Naive thymus-derived CD8-positive, alpha-beta T cell (primary cell): ENCODE measurements at regions not wholly inside any gene's neighbourhood (a gene's known extent, or its start where the extent isn't known, plus 50 kb on each side); places are given as distances from the start of the nearest gene placed in this dataset.
"Not testable (repeated sequence)": the region's sequence is repeated elsewhere in the genome, so short reads cannot be mapped to it uniquely, and the experiment has no call there.

Experiments
- ATAC-seq, 2 donors: fragments of 150-1000 bp; cut with Tn5 transposase in 1 of 2; sonication (Bioruptor Pico), chemical (Tn5 transposase) in 1 of 2; 1 replicate in 1 of 2; 2 replicates in 1 of 2; pipeline ENCODE4 v1.10.0; 2021; ENCODE audit warnings: mild to moderate bottlenecking in 2 of 2, moderate library complexity in 2 of 2
- POLR2A ChIA-PET: fragments of 350-600 bp; sonication (Branson Sonifier 250); formaldehyde crosslinking; loops from one replicate; lab custom pipeline; 2021; ENCODE audit warnings: antibody characterized with exemption; lab: Charles Lee
- DNase-seq, 10 donors: peaks; one replicate each; pipeline versions ENCODE4 v3.0.0 to v3.0.0-alpha.2; 2020 to 2022
- H3K27ac Mint-ChIP-seq, 10 donors: one replicate each; pipeline ENCODE4 v1.8.0; 2020 to 2022; ENCODE audit warnings: mild to moderate bottlenecking in 10 of 10, mixed read lengths in 10 of 10, moderate library complexity in 4 of 10, inconsistent platforms in 1 of 10
- H3K27me3 Mint-ChIP-seq, 5 donors: one replicate each; pipeline ENCODE4 v1.8.0; 2021 to 2022; ENCODE audit warnings: mixed read lengths in 5 of 5
- H3K36me3 Mint-ChIP-seq, 3 donors: one replicate each; pipeline ENCODE4 v1.8.0; 2020 to 2022; ENCODE audit warnings: mixed read lengths in 3 of 3, mild to moderate bottlenecking in 2 of 3, inconsistent platforms in 1 of 3
- H3K4me1 Mint-ChIP-seq, 4 donors: one replicate each; pipeline ENCODE4 v1.8.0; 2021 to 2022; ENCODE audit warnings: mixed read lengths in 4 of 4
- H3K4me3 Mint-ChIP-seq, 10 donors: one replicate each; pipeline ENCODE4 v1.8.0; 2020 to 2022; ENCODE audit warnings: mild to moderate bottlenecking in 10 of 10, mixed read lengths in 10 of 10, moderate library complexity in 6 of 10, inconsistent platforms in 1 of 10
- H3K9me3 Mint-ChIP-seq, 9 donors: one replicate each; pipeline ENCODE4 v1.8.0; 2020 to 2022; ENCODE audit warnings: mixed read lengths in 9 of 9, mild to moderate bottlenecking in 3 of 9, inconsistent platforms in 1 of 9, moderate library complexity in 1 of 9

DNA sequence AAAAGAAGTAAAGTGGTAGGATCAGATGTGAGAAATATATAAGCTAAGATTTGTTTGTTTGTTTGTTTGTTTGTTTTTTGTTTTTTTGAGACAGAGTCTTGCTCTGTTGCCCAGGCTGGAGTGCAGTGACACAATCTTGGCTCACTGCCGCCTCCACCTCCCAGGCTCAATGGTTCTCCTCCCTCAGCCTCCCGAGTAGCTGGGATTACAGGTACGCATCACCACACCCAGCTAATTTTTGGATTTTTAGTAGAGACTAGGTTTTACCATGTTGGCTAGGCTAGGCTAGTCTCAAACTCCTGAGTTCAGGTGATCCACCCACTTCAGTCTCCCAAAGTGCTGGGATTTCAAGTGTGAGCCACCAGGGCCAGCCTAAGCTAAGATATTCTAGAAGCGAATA lies 4817.1 kb upstream of the OR11H1 start:
- H3K27me3 Mint-ChIP-seq, POLR2A ChIA-PET, DNase-seq, H3K27ac Mint-ChIP-seq, H3K4me3 Mint-ChIP-seq, H3K4me1 Mint-ChIP-seq, ATAC-seq: not testable (repeated sequence)
- H3K9me3 Mint-ChIP-seq, result peaks cover 23 to 47% (median 32%) of the 10 kb centered on the region in 9 donors
- peaks cover 0 to 29% (median 0%) of the 10 kb centered on the region in 3 donors for H3K36me3 Mint-ChIP-seq

DNA sequence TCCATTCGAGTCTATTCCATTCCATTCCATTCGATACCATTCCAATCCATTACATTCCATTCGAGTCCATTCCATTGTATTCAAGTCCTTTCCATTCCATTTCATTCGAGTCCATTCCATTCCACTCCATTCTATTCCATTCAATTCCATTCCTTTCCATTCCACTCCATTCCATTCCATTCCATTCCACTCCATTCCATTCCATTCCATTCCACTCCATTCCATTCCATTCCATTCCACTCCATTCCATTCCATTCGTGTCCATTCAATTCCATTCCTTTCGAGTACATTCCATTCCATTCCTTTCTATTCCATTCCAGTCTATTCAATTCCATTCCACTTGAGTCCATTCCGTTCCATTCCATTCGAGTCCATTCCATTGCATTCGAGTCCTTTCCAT lies 4805.2 kb upstream of the OR11H1 start:
- H3K4me3 Mint-ChIP-seq, H3K27ac Mint-ChIP-seq, POLR2A ChIA-PET, ATAC-seq, DNase-seq, H3K27me3 Mint-ChIP-seq: not testable (repeated sequence)
- Mint-ChIP-seq H3K4me1 (peaks cover 0 to 17% (median 0%) of the 10 kb centered on the region in 4 donors), H3K9me3 (peaks cover 41 to 98% (median 85%) of the 10 kb centered on the region in 9 donors), H3K36me3 (peaks cover 2 to 70% (median 6%) of the 10 kb centered on the region in 3 donors)

DNA sequence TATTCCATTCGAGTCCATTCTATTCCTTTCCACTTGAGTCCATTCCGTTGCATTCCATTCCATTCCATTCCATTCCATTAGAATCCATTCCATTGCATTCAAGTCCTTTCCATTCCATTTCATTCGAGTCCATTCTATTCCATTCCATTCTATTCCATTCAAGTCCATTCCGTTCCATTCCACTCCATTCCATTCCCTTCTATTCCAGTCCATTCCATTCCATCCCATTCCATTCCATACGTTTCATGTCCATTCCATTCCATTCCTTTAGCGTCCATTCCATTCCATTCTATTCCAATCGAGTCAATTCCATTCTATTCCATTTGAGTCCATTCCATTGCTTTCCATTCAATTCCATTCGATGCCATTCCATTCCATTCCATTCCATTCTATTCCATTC lies 4804.0 kb upstream of the OR11H1 start:
- Mint-ChIP-seq H3K9me3 (peaks cover 50 to 98% (median 85%) of the 10 kb centered on the region in 9 donors), H3K36me3 (peaks cover 2 to 79% (median 7%) of the 10 kb centered on the region in 3 donors), H3K4me1 (peaks cover 0 to 19% (median 0%) of the 10 kb centered on the region in 4 donors)
- H3K27ac Mint-ChIP-seq, DNase-seq, ATAC-seq, H3K27me3 Mint-ChIP-seq, POLR2A ChIA-PET, H3K4me3 Mint-ChIP-seq: not testable (repeated sequence)

DNA sequence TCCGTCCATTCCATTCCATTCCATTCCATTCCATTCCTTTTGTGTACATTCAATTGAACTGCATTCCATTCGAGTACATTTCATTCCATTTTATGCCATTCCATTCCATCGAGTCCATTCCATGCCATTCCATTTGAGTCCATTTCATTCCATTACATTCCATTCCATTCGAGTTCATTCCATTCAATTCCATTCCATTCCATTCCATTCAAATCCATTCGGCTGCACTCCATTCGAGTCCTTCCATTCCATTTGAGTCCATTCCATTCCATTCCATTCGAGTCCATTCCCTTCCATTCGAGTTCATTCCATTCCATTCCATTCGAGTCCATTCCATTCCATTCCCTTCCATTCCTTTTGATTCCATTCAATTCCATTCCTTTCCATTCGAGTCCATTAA lies 4800.6 kb upstream of the OR11H1 start:
- peaks cover 56 to 98% (median 78%) of the 10 kb centered on the region in 9 donors for H3K9me3 Mint-ChIP-seq
- no peak for ATAC-seq
- no peak overlapping the region for H3K4me3 Mint-ChIP-seq
- H3K27me3 Mint-ChIP-seq, result no peaks in the 10 kb centered on the region
- no peak for DNase-seq
- peaks cover 0 to 20% (median 0%) of the 10 kb centered on the region in 4 donors for H3K4me1 Mint-ChIP-seq
- H3K36me3 Mint-ChIP-seq, result peaks cover 2 to 79% (median 10%) of the 10 kb centered on the region in 3 donors
- POLR2A ChIA-PET, result no interaction called here
- H3K27ac Mint-ChIP-seq, result no peak overlapping the region

GRCh38 chr22:10729979-10730378 lies 4798.0 kb upstream of the OR11H1 start:
- ATAC-seq, POLR2A ChIA-PET: not testable (repeated sequence)
- peaks cover 0 to 16% (median 0%) of the 10 kb centered on the region in 4 donors for H3K4me1 Mint-ChIP-seq

DNA sequence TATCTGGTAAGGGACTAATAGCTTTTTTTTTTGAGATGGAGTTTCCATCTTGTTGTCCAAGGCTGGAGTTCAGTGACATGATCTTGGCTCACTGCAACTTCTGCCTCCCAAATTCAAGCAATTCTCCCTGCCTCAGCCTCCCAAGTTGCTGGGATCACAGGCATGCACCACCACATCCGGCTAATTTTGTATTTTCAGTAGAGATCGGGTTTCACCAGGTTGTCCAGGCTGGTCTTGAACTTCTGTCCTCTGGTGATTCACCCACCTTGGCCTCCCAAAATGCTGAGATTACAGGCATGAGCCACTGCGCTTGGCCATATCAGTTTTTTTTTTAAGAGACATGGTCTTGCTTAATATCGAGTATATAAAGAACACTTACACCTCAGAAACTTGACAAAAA lies 4797.3 kb upstream of the OR11H1 start:
- H3K4me3 Mint-ChIP-seq, H3K27ac Mint-ChIP-seq, POLR2A ChIA-PET, H3K27me3 Mint-ChIP-seq, ATAC-seq, DNase-seq: not testable (repeated sequence)
- H3K4me1 Mint-ChIP-seq, result peaks cover 0 to 16% (median 0%) of the 10 kb centered on the region in 4 donors
- H3K9me3 Mint-ChIP-seq, result peaks cover 48 to 85% (median 63%) of the 10 kb centered on the region in 9 donors
- H3K36me3 Mint-ChIP-seq, result peaks cover 0 to 62% (median 10%) of the 10 kb centered on the region in 3 donors

More at GRCh38 chr22:10729979-10730378, 4798.0 kb upstream of the OR11H1 start:
- not testable (repeated sequence) for H3K4me3 Mint-ChIP-seq, H3K27me3 Mint-ChIP-seq, DNase-seq, H3K27ac Mint-ChIP-seq
- Mint-ChIP-seq H3K9me3 (peaks cover 46 to 86% (median 61%) of the 10 kb centered on the region in 9 donors), H3K36me3 (peaks cover 0 to 64% (median 10%) of the 10 kb centered on the region in 3 donors)

- peaks cover 0 to 60% (median 10%) of the 10 kb centered on the region in 3 donors for H3K36me3 Mint-ChIP-seq
- ATAC-seq, H3K4me3 Mint-ChIP-seq, H3K27me3 Mint-ChIP-seq, POLR2A ChIA-PET, H3K27ac Mint-ChIP-seq, DNase-seq: not testable (repeated sequence)
- H3K9me3 Mint-ChIP-seq, result peaks cover 48 to 81% (median 62%) of the 10 kb centered on the region in 9 donors
- peaks cover 0 to 16% (median 0%) of the 10 kb centered on the region in 4 donors for H3K4me1 Mint-ChIP-seq
These were observed 4796.6 kb upstream of the OR11H1 start for GRCh38 chr22:10731246-10731974.

- H3K27ac Mint-ChIP-seq, ATAC-seq, H3K4me3 Mint-ChIP-seq, DNase-seq, POLR2A ChIA-PET, H3K4me1 Mint-ChIP-seq, H3K27me3 Mint-ChIP-seq: not testable (repeated sequence)
- peaks cover 29 to 76% (median 55%) of the 10 kb centered on the region in 9 donors for H3K9me3 Mint-ChIP-seq
- peaks cover 0 to 47% (median 3%) of the 10 kb centered on the region in 3 donors for H3K36me3 Mint-ChIP-seq
These were observed 4792.9 kb upstream of the OR11H1 start for GRCh38 chr22:10735075-10735474.

- Mint-ChIP-seq H3K36me3 (peaks cover 0 to 42% (median 2%) of the 10 kb centered on the region in 3 donors), H3K9me3 (peaks cover 24 to 68% (median 53%) of the 10 kb centered on the region in 9 donors)
- H3K4me3 Mint-ChIP-seq, DNase-seq, H3K4me1 Mint-ChIP-seq, H3K27me3 Mint-ChIP-seq, POLR2A ChIA-PET, ATAC-seq, H3K27ac Mint-ChIP-seq: not testable (repeated sequence)
These were observed 4791.1 kb upstream of the OR11H1 start for GRCh38 chr22:10736879-10737278.

DNA sequence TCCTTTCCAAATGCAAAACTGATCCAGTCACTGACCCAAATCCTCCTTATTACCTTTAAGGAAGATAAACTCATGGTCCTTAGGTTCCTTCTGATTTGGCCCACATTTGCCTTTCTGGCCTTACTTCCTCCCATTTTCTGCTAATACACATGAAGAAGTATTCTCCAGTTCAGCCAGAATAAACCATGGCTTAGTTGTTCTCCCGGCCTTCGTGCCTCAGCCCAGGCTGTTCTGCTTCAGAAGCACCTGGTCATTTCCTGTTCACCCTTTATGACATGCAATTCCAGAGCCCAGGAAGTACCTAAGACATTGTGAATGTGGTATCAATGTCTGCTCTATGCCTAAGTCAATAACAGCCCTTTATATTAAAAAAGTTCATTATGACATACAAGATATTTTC lies 4790.1 kb upstream of the OR11H1 start:
- H3K36me3 Mint-ChIP-seq, result peaks cover 0 to 39% (median 6%) of the 10 kb centered on the region in 3 donors
- ATAC-seq, H3K4me3 Mint-ChIP-seq, H3K4me1 Mint-ChIP-seq, DNase-seq, H3K27ac Mint-ChIP-seq, H3K27me3 Mint-ChIP-seq, POLR2A ChIA-PET: not testable (repeated sequence)
- H3K9me3 Mint-ChIP-seq, result peaks cover 21 to 69% (median 51%) of the 10 kb centered on the region in 9 donors

GRCh38 chr22:10741210-10741609 lies 4786.8 kb upstream of the OR11H1 start:
- DNase-seq, result peak in 1 of 10 donors; percentile 16
- no peak for ATAC-seq
- POLR2A ChIA-PET, result no interaction called here

DNA sequence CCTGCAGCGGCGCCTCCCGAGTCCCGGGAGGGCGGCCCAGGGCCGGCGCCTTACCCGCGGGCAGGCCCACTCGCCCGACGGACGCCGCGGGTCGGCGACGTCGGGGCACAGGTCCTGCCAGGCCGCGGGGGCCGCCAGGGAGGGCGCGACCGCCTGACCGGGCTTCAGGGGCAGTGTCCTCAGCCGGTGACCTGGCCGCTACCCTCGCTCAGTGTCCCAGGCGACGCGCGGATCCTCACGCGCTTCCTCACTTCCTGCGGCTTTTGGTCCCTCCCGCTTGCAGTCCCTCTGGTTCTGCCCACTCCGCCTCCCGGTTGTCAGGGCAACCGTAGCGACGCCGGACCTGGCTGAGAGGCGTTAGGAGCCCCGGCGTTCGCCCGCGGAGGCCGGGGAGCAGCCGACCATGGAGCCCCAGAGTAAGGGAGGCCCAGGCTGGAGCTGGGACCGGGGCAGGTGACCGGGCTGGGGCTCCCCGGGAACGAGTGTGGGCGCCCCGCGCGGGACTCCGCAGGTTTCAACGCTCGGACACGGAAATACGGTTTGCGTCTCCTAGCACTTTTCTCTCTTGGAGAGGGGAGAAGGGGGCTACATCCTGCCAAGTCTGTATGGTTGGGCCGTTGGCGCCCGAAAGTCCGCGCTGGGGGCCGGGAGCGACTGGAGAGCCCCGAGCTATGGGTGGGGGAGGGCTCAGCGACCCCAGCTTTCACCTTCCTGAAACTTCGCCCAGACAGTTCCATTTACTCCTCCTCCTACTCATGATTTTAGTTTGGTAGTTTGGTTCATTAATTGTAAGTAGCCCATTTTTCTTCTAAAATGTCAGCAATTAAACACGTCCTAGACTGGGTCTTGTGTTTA lies 4786.0 kb upstream of the OR11H1 start:
- H3K27ac Mint-ChIP-seq, POLR2A ChIA-PET, H3K4me1 Mint-ChIP-seq, H3K27me3 Mint-ChIP-seq, ATAC-seq: not testable (repeated sequence)
- Mint-ChIP-seq H3K9me3 (peaks cover 26 to 71% (median 61%) of the 10 kb centered on the region in 9 donors), H3K4me3 (peak overlapping the region in 1 of 10 donors; percentile 8), H3K36me3 (peaks cover 0 to 51% (median 8%) of the 10 kb centered on the region in 3 donors)
- DNase-seq, result peak in 2 of 10 donors; percentile 28 to 67

More at GRCh38 chr22:10741210-10741609, 4786.8 kb upstream of the OR11H1 start:
- H3K27me3 Mint-ChIP-seq, result no peaks in the 10 kb centered on the region
- H3K4me1 Mint-ChIP-seq, result no peaks in the 10 kb centered on the region
- peaks cover 0 to 44% (median 8%) of the 10 kb centered on the region in 3 donors for H3K36me3 Mint-ChIP-seq
- no peak overlapping the region for H3K27ac Mint-ChIP-seq
- peaks cover 23 to 71% (median 63%) of the 10 kb centered on the region in 9 donors for H3K9me3 Mint-ChIP-seq
- H3K4me3 Mint-ChIP-seq, result no peak overlapping the region
